RPMI8226 (cell line): ENCODE measurements at regions not wholly inside any gene's neighbourhood (a gene's known extent, or its start where the extent isn't known, plus 50 kb on each side); places are given as distances from the start of the nearest gene placed in this dataset.
"Not testable (repeated sequence)": the region's sequence is repeated elsewhere in the genome, so short reads cannot be mapped to it uniquely, and the experiment has no call there.

Experiments
- DNase-seq: peaks from one replicate; pipeline ENCODE4 v3.0.0-alpha.2; 2015

- DNase-seq = no peak
These were observed 142.4 kb upstream of the FGF13 start for GRCh38 chrX:138853936-138854335.

GRCh38 chrX:138849521-138849920 lies 138.0 kb upstream of the FGF13 start:
- no peak for DNase-seq

GRCh38 chrX:138847930-138848329 lies 136.4 kb upstream of the FGF13 start:
- no peak for DNase-seq

- DNase-seq = no peak
These were observed 134.3 kb upstream of the FGF13 start for GRCh38 chrX:138845786-138846185.

GRCh38 chrX:138807400-138807799 lies 95.9 kb upstream of the FGF13 start:
- DNase-seq = not testable (repeated sequence)

- DNase-seq = no peak
These were observed 82.7 kb upstream of the FGF13 start for GRCh38 chrX:138794246-138794645.

GRCh38 chrX:138791551-138791950 lies 80.0 kb upstream of the FGF13 start:
- no peak for DNase-seq

- DNase-seq = no peak
These were observed 77.3 kb upstream of the FGF13 start for GRCh38 chrX:138788771-138789170.

GRCh38 chrX:138778576-138778909 lies 67.0 kb upstream of the FGF13 start:
- not testable (repeated sequence) for DNase-seq

- not testable (repeated sequence) for DNase-seq
These were observed 66.5 kb upstream of the FGF13 start for GRCh38 chrX:138777908-138778575.

GRCh38 chrX:138777230-138777629 lies 65.7 kb upstream of the FGF13 start:
- no peak for DNase-seq

- peak; percentile 37 for DNase-seq
These were observed 64.0 kb upstream of the FGF13 start for GRCh38 chrX:138775517-138775916.

GRCh38 chrX:138771047-138771446 lies 59.5 kb upstream of the FGF13 start:
- no peak for DNase-seq

- no peak for DNase-seq
These were observed 58.4 kb upstream of the FGF13 start for GRCh38 chrX:138769918-138770317.

- no peak for DNase-seq
These were observed 53.5 kb upstream of the FGF13 start for GRCh38 chrX:138765051-138765450.

GRCh38 chrX:138763761-138764160 lies 52.2 kb upstream of the FGF13 start:
- no peak for DNase-seq

GRCh38 chrX:138761380-138761779 lies 49.9 kb upstream of the FGF13 start:
- DNase-seq = no peak
